Lower leg skin (tissue), 4 donors: ENCODE measurements at regions not wholly inside any gene's neighbourhood (a gene's known extent, or its start where the extent isn't known, plus 50 kb on each side); places are given as distances from the start of the nearest gene placed in this dataset.
"Not testable (repeated sequence)": the region's sequence is repeated elsewhere in the genome, so short reads cannot be mapped to it uniquely, and the experiment has no call there.

Experiments used
- DNase-seq, 2 donors: peaks; one replicate each; pipeline ENCODE4 v3.0.0-alpha.2; 2019; ENCODE audit warnings: low spot score in 2 of 2
- H3K4me3 ChIP-seq: fragments of 200-600 bp; sonication (generic); 2 replicates; pipeline ENCODE4 v1.5.1; 2017; ENCODE audit warnings: mild to moderate bottlenecking, low read depth; ENCODE audit not compliant: poor library complexity, severe bottlenecking
- POLR2A ChIP-seq, 2 donors: fragments of 450-650 bp; IDR thresholded peaks; one replicate each; pipeline ENCODE4 v1.6.1; 2016 to 2017; ENCODE audit warnings: antibody characterized with exemption in 2 of 2, mild to moderate bottlenecking in 1 of 2, moderate library complexity in 1 of 2
- WGBS, 2 donors: methylation state at CpG; one replicate each; pipeline ENCODE4 v1.1.5; 2018; 5-methylcytosine and 5-hydroxymethylcytosine counted together
- intact Hi-C: fragments of 100-400 bp; cut with DNase I; formaldehyde crosslinking; loops from one replicate; pipeline ENCODE4 v1.15.0; 2023; ENCODE audit warnings: low total_unique reads
- TF ChIP-seq, protein P1 (sequence below), 3 donors: fragments of 450-650 bp; IDR thresholded peaks; one replicate each; pipeline ENCODE4 v1.5.1; 2016; ENCODE audit warnings: antibody characterized with exemption in 3 of 3, mild to moderate bottlenecking in 3 of 3, moderate library complexity in 2 of 3

GRCh38 chr18:1511619-1512311 is 607.1 kb downstream of the ADCYAP1 start:
- 72 to 73% methylated on average over 7 of the region's 7 CpGs for WGBS, 2 donors
- intact Hi-C loops: no loop called here
- TF ChIP-seq, protein P1, sequence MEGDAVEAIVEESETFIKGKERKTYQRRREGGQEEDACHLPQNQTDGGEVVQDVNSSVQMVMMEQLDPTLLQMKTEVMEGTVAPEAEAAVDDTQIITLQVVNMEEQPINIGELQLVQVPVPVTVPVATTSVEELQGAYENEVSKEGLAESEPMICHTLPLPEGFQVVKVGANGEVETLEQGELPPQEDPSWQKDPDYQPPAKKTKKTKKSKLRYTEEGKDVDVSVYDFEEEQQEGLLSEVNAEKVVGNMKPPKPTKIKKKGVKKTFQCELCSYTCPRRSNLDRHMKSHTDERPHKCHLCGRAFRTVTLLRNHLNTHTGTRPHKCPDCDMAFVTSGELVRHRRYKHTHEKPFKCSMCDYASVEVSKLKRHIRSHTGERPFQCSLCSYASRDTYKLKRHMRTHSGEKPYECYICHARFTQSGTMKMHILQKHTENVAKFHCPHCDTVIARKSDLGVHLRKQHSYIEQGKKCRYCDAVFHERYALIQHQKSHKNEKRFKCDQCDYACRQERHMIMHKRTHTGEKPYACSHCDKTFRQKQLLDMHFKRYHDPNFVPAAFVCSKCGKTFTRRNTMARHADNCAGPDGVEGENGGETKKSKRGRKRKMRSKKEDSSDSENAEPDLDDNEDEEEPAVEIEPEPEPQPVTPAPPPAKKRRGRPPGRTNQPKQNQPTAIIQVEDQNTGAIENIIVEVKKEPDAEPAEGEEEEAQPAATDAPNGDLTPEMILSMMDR (IDR thresholded peaks at IDR 0.05): no peak
- TF ChIP-seq POLR2A (IDR thresholded peaks at IDR 0.05): no peak
- H3K4me3 ChIP-seq: no peak overlapping the region
- DNase-seq: no peak

GRCh38 chr18:1513519-1513918 is 608.8 kb downstream of the ADCYAP1 start:
- intact Hi-C loops: no loop called here
- no peak overlapping the region for H3K4me3 ChIP-seq
- WGBS, 2 donors: 22 to 45% methylated on average over 1 of the region's 1 CpG
- DNase-seq: no peak
- TF ChIP-seq, protein P1 (IDR thresholded peaks at IDR 0.05): no peak
- TF ChIP-seq POLR2A (IDR thresholded peaks at IDR 0.05): no peak

DNA sequence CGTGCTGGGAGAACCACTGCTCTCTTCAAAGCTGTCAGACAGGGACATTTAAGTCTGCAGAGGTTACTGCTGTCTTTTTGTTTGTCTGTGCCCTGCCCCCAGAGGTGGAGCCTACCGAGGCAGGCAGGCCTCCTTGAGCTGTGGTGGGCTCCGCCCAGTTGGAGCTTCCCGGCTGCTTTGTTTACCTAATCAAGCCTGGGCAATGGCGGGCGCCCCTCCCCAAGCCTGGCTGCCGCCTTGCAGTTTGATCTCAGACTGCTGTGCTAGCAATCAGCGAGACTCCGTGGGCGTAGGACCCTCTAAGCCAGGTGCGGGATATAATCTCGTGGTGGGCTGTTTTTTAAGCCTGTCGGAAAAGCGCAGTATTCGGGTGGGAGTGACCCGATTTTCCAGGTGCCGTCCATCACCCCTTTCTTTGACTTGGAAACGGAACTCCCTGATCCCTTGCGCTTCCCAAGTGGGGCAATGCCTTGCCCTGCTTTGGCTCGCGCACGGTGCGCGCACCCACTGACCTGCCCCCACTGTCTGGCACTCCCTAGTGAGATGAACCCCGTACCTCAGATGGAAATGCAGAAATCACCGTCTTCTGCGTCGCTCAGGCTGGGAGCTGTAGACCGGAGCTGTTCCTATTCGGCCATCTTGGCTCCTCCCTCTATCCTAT is 617.0 kb downstream of the ADCYAP1 start:
- DNase-seq, intact Hi-C loops: not testable (repeated sequence)
- WGBS, 2 donors: 81 to 89% methylated on average over 28 to 30 of the region's 30 CpGs

GRCh38 chr18:1522249-1522615 is 617.6 kb downstream of the ADCYAP1 start:
- intact Hi-C loops: no loop called here
- no peak for TF ChIP-seq POLR2A (IDR thresholded peaks at IDR 0.05)
- TF ChIP-seq, protein P1 (IDR thresholded peaks at IDR 0.05): no peak
- no peak overlapping the region for H3K4me3 ChIP-seq
- WGBS, 2 donors: 66 to 67% methylated on average over 1 of the region's 1 CpG
- DNase-seq: no peak

More for the DNA sequence above, 617.0 kb downstream of the ADCYAP1 start:
- not testable (repeated sequence) for H3K4me3 ChIP-seq

DNA sequence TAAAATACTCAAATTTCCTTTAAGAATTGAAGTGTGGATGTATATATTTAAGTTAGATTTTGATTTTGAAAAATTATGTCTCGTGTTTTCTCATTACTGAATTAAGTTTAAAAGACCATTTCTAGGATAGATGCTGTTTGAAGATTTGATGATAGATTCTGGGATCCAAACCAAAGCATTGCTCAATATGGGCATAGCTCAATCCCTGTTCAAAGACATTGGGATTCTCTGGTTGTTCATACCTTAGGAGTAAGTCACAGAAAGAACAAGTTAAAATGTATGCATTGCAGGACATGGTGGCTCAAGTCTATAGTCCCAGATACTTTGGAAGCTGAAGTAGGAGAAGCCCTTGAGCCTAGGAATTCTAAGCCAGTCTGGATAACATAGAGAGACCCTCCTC is 622.3 kb downstream of the ADCYAP1 start:
- TF ChIP-seq, protein P1 (IDR thresholded peaks at IDR 0.05): no peak
- no peak for TF ChIP-seq POLR2A (IDR thresholded peaks at IDR 0.05)
- 39 to 53% methylated on average over 1 of the region's 1 CpG for WGBS, 2 donors
- H3K4me3 ChIP-seq: no peak overlapping the region
- intact Hi-C loops: no loop called here
- no peak for DNase-seq

GRCh38 chr18:1527805-1528204 is 623.1 kb downstream of the ADCYAP1 start:
- H3K4me3 ChIP-seq: no peak overlapping the region
- intact Hi-C loops: no loop called here
- no peak for TF ChIP-seq POLR2A (IDR thresholded peaks at IDR 0.05)
- TF ChIP-seq, protein P1 (IDR thresholded peaks at IDR 0.05): no peak
- 73 to 74% methylated on average over 3 of the region's 3 CpGs for WGBS, 2 donors
- DNase-seq: no peak
